SH-SY5Y (cell line): ENCODE measurements at regions not wholly inside any gene's neighbourhood (a gene's known extent, or its start where the extent isn't known, plus 50 kb on each side); places are given as distances from the start of the nearest gene placed in this dataset.

Source experiments
- GATA2 ChIP-seq: IDR thresholded peaks from 2 replicates; pipeline ENCODE4 v1.6.1; 2011; ENCODE audit warnings: mild to moderate bottlenecking, low read depth, low read length
- GATA3 ChIP-seq: IDR thresholded peaks from 2 replicates; pipeline ENCODE4 v1.6.1; 2011; ENCODE audit warnings: low read depth, mild to moderate bottlenecking, low read length, moderate library complexity

GRCh38 chr3:30083315-30083714, 523.1 kb upstream of the TGFBR2 start:
- TF ChIP-seq GATA2 (no peak), GATA3 (no peak)
